ENCODE measurements at regions not wholly inside any gene's neighbourhood (a gene's known extent, or its start where the extent isn't known, plus 50 kb on each side); places are given as distances from the start of the nearest gene placed in this dataset.

DNA sequence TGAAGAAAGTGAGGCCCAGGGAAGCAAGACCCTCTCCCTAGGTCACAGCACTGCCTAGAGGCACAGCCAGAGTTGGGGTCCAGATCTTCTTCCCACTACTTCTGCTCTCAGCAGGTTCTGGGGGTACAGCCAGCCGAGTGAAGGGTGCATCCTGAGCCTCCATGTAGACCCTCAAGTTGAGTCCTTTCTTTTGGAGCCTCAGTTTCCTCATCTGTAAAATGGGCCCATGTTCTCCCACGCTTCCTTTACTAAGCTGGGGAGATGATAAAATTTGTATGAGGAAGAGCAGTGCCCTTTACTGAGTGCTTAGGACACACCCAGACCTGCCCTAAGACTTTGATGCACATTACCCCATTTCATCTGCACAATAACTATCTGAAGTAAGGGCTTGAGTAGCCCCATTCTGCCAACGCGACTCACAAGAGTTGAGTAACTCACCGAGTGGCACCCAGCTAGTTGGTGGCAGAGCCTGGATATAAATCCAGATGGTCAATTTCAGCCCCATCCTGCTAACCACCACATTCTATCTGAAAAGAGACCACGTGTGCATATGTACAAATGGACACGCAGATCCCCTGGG is 64.3 kb upstream of the GGTA1 start:
- TF ChIP-seq RAD21 (IDR thresholded peaks at IDR 0.05; ENCODE audit: low read depth) (no peak), NFIC (IDR thresholded peaks at IDR 0.05) (no peak), TCF12 (IDR thresholded peaks at IDR 0.05; ENCODE audit: low read depth) (no peak), CEBPB (IDR thresholded peaks at IDR 0.05) (no peak), FOXM1 (IDR thresholded peaks at IDR 0.05; ENCODE audit: borderline replicate concordance, low read depth) (no peak), EGR1 (IDR thresholded peaks at IDR 0.05) (no peak)

DNA sequence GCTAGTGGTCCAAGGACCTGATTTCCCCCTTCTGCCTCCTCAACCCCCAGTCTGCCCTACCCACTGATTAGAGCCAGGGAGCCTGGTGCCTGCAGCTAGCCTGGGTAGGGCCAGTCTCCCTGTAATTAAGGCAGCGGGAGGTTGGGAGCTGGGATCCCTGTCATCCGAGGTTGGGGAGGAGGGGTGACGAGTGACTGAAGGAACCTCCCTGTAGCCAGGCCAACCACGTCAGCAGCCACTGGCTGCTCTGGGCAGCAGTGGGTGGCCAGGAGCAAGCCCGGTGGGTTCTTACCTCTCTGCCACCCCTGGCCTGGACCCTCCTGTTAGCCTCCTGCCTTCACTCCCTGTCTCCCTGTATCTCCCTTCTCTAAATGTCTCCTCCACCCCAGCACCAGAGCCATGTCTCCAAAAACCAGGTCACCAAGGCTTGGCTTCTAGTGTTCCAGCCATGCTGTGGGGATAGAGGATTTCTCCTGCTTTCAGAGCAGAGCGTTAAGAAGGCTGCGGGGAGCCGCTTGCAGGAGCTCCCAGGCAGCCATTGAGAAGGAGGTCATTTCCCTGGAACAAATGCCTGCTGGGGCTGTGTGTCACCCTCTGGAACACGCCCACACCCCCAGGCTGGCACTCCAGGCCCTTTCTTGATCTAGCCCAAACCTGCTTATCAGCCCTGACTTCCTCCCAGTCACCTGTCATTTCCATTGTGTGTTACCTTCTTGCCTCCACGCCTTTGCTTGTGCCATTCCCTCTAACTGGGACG is 65.0 kb upstream of the GGTA1 start:
- TF ChIP-seq ZBTB7A (IDR thresholded peaks at IDR 0.05; ENCODE audit: low read depth) = no peak
- TF ChIP-seq CREB1 (IDR thresholded peaks at IDR 0.05; ENCODE audit: low read depth) = no peak
- no peak for TF ChIP-seq EP300 (IDR thresholded peaks at IDR 0.05; ENCODE audit: borderline replicate concordance)
- TF ChIP-seq RAD21 (IDR thresholded peaks at IDR 0.05; ENCODE audit: low read depth) = no peak
- no peak for TF ChIP-seq TCF12 (IDR thresholded peaks at IDR 0.05; ENCODE audit: low read depth)
- no peak for TF ChIP-seq YY1 (IDR thresholded peaks at IDR 0.05; ENCODE audit: low read depth)
- TF ChIP-seq, protein P1, sequence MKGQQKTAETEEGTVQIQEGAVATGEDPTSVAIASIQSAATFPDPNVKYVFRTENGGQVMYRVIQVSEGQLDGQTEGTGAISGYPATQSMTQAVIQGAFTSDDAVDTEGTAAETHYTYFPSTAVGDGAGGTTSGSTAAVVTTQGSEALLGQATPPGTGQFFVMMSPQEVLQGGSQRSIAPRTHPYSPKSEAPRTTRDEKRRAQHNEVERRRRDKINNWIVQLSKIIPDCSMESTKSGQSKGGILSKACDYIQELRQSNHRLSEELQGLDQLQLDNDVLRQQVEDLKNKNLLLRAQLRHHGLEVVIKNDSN (IDR thresholded peaks at IDR 0.05) = no peak
- TF ChIP-seq EGR1 (IDR thresholded peaks at IDR 0.05) = no peak
- TF ChIP-seq CEBPB (IDR thresholded peaks at IDR 0.05) = no peak
- no peak for TF ChIP-seq TEAD4 (IDR thresholded peaks at IDR 0.05)
- no peak for TF ChIP-seq NFIC (IDR thresholded peaks at IDR 0.05)
- TF ChIP-seq FOXM1 (IDR thresholded peaks at IDR 0.05; ENCODE audit: borderline replicate concordance, low read depth) = no peak
- TF ChIP-seq, protein P2, sequence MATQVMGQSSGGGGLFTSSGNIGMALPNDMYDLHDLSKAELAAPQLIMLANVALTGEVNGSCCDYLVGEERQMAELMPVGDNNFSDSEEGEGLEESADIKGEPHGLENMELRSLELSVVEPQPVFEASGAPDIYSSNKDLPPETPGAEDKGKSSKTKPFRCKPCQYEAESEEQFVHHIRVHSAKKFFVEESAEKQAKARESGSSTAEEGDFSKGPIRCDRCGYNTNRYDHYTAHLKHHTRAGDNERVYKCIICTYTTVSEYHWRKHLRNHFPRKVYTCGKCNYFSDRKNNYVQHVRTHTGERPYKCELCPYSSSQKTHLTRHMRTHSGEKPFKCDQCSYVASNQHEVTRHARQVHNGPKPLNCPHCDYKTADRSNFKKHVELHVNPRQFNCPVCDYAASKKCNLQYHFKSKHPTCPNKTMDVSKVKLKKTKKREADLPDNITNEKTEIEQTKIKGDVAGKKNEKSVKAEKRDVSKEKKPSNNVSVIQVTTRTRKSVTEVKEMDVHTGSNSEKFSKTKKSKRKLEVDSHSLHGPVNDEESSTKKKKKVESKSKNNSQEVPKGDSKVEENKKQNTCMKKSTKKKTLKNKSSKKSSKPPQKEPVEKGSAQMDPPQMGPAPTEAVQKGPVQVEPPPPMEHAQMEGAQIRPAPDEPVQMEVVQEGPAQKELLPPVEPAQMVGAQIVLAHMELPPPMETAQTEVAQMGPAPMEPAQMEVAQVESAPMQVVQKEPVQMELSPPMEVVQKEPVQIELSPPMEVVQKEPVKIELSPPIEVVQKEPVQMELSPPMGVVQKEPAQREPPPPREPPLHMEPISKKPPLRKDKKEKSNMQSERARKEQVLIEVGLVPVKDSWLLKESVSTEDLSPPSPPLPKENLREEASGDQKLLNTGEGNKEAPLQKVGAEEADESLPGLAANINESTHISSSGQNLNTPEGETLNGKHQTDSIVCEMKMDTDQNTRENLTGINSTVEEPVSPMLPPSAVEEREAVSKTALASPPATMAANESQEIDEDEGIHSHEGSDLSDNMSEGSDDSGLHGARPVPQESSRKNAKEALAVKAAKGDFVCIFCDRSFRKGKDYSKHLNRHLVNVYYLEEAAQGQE (IDR thresholded peaks at IDR 0.05; ENCODE audit: low read depth) = no peak
- TF ChIP-seq, protein P3, sequence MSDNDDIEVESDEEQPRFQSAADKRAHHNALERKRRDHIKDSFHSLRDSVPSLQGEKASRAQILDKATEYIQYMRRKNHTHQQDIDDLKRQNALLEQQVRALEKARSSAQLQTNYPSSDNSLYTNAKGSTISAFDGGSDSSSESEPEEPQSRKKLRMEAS (IDR thresholded peaks at IDR 0.05) = no peak
- TF ChIP-seq TAF1 (IDR thresholded peaks at IDR 0.05; ENCODE audit: low read depth) = no peak

- TF ChIP-seq ZBTB7A (IDR thresholded peaks at IDR 0.05; ENCODE audit: low read depth) = no peak
- no peak for TF ChIP-seq CEBPB (IDR thresholded peaks at IDR 0.05)
- no peak for TF ChIP-seq YY1 (IDR thresholded peaks at IDR 0.05; ENCODE audit: low read depth)
- TF ChIP-seq FOXM1 (IDR thresholded peaks at IDR 0.05; ENCODE audit: borderline replicate concordance, low read depth) = no peak
- TF ChIP-seq RAD21 (IDR thresholded peaks at IDR 0.05; ENCODE audit: low read depth) = no peak
- TF ChIP-seq, protein P3 (IDR thresholded peaks at IDR 0.05) = no peak
- TF ChIP-seq TCF12 (IDR thresholded peaks at IDR 0.05; ENCODE audit: low read depth) = no peak
- TF ChIP-seq NFIC (IDR thresholded peaks at IDR 0.05) = no peak
- TF ChIP-seq EP300 (IDR thresholded peaks at IDR 0.05; ENCODE audit: borderline replicate concordance) = no peak
- no peak for TF ChIP-seq TAF1 (IDR thresholded peaks at IDR 0.05; ENCODE audit: low read depth)
These were observed 67.1 kb upstream of the GGTA1 start for GRCh38 chr9:121566481-121567465.

DNA sequence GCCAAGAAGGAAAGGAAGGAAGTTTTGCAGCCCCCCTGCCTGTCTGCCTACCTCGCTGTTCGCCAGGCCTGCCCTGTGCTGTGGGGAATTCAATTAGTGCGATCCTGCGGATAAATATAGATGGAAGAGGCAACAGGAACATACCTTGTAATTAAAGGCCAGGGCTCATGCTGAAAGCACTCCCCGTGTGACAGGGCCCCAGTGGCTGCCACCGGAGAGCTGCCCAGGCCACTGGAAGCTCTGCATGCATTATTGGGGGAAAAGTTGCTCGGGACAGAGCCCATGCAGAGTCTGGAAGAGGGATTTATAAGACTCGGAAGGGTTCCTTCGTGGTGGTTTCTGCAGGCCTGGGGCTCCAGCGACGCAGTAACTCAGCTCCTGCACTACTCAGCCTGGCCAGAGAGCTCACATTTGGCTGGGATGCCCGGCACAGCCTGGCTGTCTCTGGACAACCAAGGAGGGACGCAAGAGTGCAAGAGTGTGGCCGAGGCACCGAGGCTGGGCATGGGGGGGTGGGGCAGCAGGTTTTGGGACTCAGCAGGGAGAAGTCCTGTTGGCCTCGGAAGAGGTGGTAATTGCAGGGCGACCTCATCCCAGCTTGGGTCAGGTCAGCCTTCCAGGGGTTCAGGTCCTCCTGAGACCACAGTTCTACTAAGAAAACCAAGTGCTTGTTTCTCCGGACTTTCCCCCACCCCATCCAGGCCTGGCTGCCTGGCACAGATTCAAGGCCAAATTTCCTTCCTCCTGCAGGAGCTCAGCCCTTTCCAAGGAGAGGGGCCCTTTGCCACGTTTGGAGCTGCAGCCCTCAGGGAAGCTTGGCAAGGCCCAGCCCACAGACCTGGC is 68.1 kb upstream of the GGTA1 start:
- no peak for TF ChIP-seq EP300 (IDR thresholded peaks at IDR 0.05; ENCODE audit: borderline replicate concordance)

DNA sequence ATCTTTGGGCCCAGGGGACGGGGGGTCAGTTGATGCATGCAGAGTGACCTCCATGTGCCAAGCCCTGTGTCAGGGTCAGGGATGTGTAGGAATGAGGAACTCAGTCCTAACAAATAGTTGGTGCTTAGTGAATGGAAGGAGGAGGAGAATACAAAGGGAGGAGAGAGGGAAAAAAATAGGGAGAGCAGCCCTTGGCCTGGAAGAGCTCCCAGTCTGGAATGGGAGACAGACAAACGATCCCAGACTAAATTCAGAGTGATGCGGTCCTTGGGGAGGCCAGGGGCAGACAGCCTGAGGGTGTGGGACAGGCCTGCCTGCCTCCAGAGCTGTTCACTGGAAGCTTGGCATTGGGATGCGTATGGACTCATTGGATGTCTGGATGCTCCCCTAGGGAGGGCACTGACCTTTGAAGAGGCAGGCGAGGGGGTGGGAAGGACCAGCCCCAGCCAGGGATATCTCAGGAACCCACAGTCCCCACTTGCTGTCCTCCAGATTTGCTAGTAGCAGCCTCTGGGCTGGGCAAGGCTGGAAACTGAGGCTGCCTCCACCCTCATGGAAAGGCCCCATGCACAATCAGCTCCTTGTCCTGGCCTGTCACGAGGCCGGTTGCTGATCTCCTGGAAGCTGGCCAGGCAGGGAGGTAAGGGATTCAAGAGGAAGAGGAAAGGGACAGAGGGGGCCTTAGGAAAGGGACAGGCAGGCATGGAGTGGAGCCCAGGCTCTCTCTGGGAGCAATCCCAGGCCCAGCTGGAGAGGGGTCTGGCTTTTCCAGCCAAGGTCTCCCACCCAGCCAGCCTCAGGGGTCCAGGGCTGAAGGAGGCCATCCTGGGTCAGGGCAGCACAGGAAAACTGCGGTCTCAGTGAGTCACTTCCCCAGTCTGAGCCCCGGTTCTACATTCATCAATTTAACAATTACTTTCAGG is 69.0 kb upstream of the GGTA1 start:
- TF ChIP-seq, protein P3 (IDR thresholded peaks at IDR 0.05) = no peak
- no peak for TF ChIP-seq TCF12 (IDR thresholded peaks at IDR 0.05; ENCODE audit: low read depth)
- TF ChIP-seq FOXM1 (IDR thresholded peaks at IDR 0.05; ENCODE audit: borderline replicate concordance, low read depth) = no peak
- TF ChIP-seq NFIC (IDR thresholded peaks at IDR 0.05) = no peak
- TF ChIP-seq, protein P2 (IDR thresholded peaks at IDR 0.05; ENCODE audit: low read depth) = no peak
- no peak for TF ChIP-seq TAF1 (IDR thresholded peaks at IDR 0.05; ENCODE audit: low read depth)
- no peak for TF ChIP-seq CREB1 (IDR thresholded peaks at IDR 0.05; ENCODE audit: low read depth)
- no peak for TF ChIP-seq EGR1 (IDR thresholded peaks at IDR 0.05)
- TF ChIP-seq ZBTB7A (IDR thresholded peaks at IDR 0.05; ENCODE audit: low read depth) = no peak
- no peak for TF ChIP-seq YY1 (IDR thresholded peaks at IDR 0.05; ENCODE audit: low read depth)
- no peak for TF ChIP-seq RAD21 (IDR thresholded peaks at IDR 0.05; ENCODE audit: low read depth)
